Breast epithelium (tissue), 3 donors: ENCODE measurements at regions not wholly inside any gene's neighbourhood (a gene's known extent, or its start where the extent isn't known, plus 50 kb on each side); places are given as distances from the start of the nearest gene placed in this dataset.

Source experiments
- CTCF ChIP-seq, 3 donors: fragments of 450-650 bp; IDR thresholded peaks; one replicate each; pipeline ENCODE4 v1.5.1; 2016 to 2017; ENCODE audit warnings: antibody characterized with exemption in 3 of 3, mild to moderate bottlenecking in 3 of 3, moderate library complexity in 3 of 3
- POLR2A ChIP-seq: fragments of 450-650 bp; IDR thresholded peaks from one replicate; pipeline ENCODE4 v1.6.1; 2016; ENCODE audit warnings: antibody characterized with exemption, mild to moderate bottlenecking, moderate library complexity
- POLR2AphosphoS5 ChIP-seq, 3 donors: sonication (generic); formaldehyde crosslinking; IDR thresholded peaks; one replicate each; pipeline ENCODE4 v1.6.1; 2017; ENCODE audit warnings: antibody characterized with exemption in 3 of 3

GRCh38 chr21:16291296-16291695, 561.5 kb downstream of the USP25 start:
- TF ChIP-seq CTCF (IDR thresholded peaks at IDR 0.05) (no peak), POLR2A (no peak), POLR2AphosphoS5 (IDR thresholded peaks at IDR 0.05) (no peak)
